HG03378 (cell line): ENCODE measurements at regions not wholly inside any gene's neighbourhood (a gene's known extent, or its start where the extent isn't known, plus 50 kb on each side); places are given as distances from the start of the nearest gene placed in this dataset.
"Not testable (repeated sequence)": the region's sequence is repeated elsewhere in the genome, so short reads cannot be mapped to it uniquely, and the experiment has no call there.

Source experiments
- ATAC-seq: cut with Tn5 transposase; IDR thresholded peaks from one replicate; pipeline ENCODE4 v1.9.1; 2021; ENCODE audit warnings: mild to moderate bottlenecking, moderate library complexity; ENCODE audit not compliant: unreplicated experiment

DNA sequence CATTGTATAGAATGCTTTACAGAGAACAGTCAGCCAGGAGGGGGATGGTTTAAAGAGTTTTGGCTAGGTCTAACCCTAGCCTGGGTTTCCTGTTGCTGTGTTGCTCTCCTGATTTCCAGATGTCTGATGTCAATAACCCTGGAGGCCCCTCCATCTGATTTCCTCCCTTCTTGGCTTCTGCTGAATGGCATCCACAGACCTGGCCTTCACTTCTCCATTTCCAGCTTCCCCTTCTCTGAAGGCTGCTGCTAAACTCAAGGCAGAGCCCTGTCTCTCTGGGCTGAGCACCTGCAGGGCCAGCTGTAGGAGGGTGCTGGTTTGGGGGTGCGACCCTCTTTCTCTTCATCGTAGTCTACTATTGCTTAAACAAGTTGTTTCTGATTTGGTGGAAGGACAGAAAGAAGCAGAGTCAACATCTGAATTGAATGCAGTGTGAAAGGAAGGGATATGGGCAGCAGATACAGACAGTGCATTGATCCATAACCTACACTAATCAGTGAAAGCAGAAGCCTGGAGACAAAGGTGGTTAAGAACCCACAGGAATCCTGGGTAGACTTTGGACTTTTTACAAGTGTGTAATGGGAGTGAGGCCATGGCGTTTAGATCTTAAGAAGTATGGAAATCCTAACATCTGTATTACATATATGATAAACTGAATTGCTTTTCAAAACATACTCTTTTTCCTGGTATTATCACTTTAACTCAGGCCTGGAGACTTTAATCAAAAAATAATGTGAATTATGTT lies 153.6 kb downstream of the HRH4 start:
- no peak for ATAC-seq

DNA sequence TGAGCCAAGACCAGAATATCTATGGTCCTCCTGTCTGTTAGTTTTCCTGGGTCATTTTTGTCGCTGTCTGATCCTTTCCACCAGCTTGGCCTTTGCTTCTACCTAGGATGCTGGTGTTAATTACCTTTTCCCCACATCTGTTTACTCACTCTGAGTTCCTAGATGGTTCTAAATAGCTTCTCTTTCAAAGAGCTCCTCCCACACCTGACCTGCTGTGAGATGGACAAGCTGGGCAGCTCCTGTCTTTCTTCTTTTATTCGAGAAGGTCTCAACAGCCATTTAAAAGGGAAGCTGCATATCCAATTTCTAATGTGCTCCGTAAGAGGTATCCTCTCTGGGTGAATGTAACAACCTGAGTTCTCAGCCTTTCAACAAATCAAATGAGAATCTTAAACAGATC lies 156.2 kb downstream of the HRH4 start:
- no peak for ATAC-seq

DNA sequence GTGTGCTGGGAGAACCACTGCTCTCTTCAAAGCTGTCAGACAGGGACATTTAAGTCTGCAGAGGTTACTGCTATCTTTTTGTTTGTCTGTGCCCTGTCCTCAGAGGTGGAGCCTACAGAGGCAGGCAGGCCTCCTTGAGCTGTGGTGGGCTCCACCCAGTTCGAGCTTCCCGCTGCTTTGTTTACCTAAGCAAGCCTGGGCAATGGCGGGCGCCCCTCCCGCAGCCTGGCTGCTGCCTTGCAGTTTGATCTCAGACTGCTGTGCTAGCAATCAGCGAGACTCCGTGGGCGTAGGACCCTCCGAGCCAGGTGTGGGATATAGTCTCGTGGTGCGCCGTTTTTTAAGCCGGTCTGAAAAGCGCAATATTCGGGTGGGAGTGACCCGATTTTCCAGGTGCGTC lies 164.0 kb downstream of the HRH4 start:
- not testable (repeated sequence) for ATAC-seq

DNA sequence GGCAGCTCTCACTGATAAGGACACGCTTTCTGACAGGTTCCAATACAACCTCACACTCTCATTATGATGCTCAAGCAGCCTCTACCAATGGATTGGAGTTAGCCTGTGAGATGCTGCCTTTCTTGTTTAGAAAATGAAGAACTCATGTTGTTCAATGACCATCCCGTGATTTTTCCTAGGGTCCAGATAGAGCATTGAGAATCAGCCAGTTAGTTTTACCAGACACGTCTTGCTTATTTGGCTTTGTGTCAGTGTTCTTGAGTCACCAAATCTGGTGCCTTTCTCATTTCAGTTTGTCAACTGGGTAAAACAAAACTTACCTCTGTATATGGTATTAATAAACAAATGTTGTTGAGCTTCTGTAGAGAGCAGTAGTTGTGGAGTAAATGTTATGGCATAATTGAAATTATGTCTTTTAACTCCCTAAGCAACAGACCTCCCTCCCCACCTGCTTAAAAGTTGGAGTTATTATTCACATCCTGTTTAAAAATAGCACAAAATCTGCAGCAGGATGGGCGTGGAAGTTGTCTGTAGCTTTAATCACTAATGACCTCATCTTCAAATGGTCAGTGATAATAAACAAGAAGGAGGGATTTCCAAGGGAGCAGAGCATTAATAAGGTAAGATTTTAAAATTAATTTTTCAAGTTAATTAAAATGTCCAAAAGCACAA lies 167.3 kb downstream of the HRH4 start:
- no peak for ATAC-seq

DNA sequence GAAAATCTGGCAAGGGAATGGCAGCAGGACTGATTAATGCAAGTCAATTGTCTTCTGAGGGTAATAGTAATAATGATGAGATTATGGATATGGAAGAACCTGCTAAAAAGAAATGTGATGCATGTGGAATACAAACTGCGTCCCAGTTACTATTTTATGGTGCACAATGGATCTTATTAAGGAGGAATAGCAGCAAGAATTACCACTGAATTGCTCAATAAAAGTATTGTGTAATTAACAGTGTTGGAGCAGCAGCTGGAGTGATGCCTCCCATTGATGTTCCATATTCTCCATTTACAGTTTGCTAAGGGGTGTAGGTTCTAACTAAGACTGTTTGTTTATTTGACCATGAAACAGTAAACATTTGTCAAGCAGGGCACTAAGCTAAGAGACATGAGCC lies 167.9 kb downstream of the HRH4 start:
- no peak for ATAC-seq

DNA sequence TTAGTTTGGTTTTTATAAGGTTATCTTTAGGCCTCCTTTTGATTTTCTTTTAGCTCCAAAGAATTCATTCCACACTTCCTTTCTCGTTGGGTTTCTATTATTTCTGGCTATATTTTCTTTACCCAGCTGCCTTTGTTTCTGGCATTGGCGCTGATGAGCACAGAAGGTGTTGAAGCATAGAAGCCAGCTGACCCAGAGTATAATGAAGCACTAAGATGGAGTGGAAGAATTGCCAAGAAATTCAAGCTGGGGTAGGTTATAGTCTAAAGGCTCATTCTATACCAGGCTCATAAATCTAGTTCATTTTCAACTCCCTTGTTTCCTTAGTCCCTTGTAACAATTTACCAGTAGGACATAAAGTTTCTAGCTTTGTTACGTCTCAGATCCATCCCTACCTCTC lies 169.5 kb downstream of the HRH4 start:
- no peak for ATAC-seq

DNA sequence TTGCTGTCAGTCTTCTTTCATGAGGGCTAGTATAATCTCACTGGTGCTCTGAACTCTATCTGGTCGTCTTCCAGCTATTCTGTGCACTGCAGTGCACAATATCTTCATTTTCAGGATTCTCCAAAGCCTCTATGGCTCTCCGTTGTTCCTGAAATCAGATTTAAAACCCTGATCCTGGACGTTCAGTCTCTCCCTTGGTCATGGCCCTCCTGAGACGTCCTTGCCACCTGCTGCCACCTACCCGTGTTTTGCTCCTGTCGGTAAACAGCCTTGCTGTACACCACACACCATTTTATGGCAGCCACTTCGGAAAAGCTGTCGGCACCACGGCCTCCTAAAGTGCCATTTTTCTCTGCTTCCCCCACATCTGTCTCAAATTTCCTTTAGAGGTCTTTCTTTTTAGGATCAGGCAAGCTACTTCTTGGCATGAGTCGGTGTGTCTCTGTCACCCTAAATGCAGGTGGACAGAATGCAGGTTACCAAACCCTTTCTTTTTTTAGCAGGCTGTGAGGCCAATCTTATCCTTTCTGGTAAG lies 170.0 kb downstream of the HRH4 start:
- ATAC-seq = no peak

DNA sequence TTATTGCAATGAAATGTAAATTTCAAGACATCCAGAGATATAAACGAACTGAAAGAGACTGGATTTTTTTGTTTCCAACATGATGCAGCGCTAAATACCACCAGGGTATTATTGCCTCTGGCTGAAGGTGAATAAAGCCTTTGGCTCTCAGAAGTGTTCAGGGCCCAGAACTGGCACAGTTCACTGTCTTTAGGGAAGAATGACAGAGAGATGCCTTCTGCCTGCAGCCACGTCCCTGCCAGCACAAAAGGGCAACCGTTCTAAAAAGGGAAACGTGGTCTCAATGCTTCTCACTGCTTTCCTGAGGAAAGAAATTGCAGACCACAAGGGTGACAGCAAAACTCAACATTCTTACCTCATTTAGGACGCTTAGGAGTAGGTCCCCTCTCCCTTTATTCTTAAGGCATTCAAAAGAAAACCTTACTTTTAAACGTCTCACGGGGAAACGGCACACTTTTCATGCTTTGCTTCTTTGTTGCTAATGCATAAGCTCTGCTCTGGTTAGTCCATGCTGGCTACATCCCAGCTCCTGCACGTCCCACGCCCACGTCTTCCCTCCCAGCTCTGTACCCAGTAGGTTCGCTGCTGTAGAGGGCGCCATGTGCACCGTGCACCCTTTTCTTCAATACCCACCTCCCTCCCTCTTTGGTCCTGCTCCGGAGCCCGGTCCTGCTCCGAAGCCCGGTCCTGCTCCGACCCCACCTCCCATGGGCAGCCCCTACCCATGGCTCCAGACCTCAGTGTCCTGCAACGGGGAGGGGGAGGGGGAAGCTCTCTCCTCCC lies 171.0 kb downstream of the HRH4 start:
- ATAC-seq = no peak

DNA sequence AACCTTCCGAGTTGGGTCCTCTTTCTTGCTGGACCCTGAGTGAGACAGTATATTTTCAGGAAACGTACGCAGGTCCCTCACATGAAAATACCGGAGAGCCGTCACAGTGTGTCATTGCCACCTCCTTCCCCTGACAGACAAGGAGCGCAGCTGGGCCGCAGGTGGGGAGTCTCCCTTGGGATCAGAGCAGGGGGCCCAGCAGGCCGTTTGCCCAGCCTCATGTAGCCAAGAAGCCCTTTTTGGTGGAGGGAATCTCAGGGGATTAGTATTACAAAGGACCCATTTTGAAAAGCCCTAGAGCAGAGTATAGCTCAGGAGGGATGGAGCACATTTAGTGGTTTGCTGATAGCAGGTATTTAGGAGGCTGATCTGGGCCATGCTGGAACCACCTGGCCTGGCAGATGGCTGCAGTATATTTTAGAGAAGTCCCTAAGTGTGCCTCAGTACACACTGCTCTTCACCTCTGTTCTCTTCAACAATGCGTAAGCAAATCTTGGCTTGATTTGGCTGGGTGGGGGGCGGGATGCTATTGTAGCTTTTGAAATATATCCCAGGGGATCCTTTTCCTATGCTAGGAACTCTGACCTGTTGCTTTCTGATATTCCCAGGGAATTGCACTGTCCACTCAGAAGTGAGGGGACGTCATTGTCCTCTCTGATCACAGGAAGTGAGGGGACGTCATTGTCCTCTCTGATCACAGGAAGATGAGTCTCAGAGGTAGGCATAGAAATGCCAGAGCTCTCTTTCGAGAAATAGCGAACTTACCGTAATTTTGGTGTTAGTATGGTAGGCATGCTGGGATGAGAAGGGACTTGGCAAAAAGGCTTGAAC lies 171.9 kb downstream of the HRH4 start:
- ATAC-seq = no peak

DNA sequence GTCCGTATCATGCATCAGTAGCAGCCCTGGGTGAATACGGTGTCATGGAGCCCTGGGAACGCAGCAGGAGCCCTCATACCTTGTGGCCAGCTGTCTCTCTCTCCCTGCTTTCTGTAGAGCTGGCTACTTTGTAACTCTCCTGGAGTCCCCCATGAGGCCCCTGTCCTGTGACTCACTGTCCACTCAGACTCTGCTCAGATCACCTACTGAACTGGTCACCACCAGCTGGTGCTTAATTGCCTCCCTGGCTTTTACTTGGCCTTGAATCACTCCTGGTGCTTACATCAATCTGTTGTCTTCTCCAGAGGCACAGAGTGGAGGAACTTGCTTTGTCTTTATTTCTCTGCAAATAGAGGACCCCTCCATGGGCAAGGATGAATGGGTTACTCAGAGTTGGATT lies 172.7 kb downstream of the HRH4 start:
- no peak for ATAC-seq

DNA sequence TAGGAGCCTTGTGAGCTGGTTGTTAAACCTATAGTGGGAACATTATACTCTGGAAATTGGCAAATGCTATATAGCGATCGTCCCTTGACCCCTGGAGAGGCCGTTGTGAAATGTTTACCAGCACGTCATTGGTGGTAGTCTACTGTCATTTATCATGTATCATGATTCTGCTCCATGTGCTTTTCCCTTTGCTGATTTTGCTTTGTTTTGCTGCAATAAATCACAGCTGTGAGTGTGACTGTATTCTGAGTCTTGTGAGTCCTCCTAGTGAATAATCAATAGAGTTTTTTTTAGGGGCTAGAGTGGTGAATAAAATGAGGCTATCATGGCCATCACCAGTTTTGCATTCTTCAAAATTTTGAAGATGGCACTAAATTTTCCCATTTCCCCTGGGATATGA lies 189.1 kb downstream of the HRH4 start:
- no peak for ATAC-seq

DNA sequence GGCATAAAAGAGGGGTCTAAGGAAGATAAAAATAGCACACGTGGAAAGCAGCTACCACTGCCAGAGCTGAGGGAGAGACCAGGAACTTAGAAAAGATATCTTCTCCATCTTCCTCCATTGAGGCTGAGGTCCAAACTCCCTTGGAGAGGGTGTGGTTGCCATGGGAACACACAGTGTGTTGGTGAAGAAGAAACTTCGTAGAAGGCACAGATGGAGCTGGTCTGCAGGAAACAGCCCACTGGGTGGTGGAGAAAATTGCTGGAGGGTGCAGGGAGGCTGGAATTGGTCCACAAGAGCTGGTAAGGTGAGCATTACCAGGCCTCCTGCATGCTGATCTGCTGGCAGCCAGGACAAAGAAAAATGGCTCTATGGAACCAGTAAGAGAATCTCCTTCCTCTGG lies 191.0 kb downstream of the HRH4 start:
- ATAC-seq = no peak

DNA sequence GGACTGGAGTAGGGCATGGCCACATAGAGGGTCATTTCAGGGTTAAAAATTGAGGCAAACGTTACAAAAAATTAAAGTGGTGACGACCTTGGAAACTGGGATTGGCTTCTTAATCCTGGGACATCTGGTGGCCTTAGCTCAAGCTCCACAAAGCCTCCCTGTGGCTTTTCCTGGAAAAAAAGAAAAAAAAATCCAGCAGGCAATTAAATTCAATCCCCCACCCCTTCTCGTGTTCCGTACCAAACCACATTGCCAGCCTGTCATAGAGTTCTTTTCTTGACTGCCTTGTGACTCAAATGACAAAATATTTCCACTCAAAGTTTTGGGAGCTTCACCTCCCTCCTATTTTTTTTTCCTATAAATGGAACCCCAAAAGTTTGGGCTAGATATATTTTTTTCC lies 195.6 kb downstream of the HRH4 start:
- ATAC-seq = no peak

DNA sequence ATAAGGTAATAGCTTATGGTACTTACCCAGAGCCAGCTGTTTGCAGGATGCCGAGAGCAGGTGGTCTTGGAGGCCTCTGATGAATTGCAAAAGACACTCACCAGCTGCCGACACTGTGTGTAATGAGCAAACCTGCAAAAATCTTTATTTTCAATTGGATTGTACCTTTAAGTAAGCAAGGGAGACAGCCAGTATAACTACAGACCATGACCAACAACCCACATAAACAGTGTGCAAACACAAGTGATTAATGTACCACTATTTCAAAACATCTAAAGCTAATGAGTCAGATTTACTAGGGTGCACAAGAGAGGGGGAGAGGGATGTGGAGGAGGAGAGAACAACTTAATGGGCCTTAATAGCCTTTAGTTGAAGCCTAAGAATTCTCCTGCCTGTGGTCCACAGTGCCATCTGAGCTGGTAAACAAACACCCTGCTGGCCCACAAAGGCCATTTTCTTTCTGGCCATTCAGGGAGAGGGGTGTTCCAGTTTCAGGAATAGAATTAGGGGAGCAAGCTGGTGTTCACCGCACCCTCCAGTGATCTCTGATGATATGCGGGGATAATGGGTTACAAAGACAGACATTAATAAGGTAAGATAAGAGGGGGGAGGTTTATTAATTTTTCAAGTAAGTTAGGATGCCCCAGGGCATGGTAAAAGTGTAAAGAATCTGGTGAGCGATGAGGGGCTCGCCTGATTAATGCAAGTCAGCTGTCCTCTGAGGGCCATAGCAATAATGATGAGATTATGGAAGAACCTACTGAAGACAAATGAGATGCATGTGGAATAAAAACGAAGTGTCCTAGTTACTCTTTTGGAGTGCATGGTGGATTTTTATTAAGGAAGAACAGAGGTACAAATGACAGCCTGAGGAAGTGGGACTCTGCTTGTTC lies 196.4 kb downstream of the HRH4 start:
- ATAC-seq = no peak

DNA sequence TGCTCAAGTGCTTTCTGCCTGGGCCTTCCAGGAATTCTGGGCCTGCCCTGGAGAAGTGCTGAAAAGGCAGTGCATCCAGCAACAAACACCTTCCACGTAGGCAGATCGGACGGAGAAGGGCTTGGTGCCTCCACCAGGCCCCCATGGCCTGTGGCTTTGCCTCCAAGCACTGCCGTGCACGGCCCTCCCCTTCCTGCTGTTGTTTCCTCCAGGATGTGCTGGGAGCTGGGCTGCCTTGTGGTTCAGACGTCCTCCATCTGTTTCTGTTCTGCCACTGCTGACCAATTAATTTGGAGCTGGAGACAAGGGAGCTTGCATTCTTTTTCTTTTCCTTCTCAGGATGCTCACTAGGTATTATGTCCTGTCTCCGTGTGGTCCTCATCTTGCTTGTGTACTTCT lies 197.0 kb downstream of the HRH4 start:
- no peak for ATAC-seq

DNA sequence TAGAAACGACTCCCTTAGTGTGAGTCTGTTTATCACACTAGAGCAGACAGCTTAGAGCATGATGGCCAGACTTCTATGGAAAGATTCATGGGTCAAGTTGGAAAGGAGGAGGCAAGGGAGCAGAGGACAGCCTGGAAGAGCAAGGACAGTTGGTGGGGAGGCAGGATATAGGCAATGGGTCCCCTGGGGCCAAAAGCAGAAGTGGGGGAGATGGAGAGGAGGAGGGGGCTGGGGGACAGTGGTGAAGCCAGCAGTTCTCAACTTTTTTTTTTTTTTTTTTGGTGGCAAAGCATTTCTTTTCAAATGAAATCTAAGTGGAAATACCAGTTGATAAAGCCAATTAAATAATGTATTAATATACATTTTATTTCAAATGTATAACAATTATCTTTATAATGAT lies 197.9 kb downstream of the HRH4 start:
- no peak for ATAC-seq

DNA sequence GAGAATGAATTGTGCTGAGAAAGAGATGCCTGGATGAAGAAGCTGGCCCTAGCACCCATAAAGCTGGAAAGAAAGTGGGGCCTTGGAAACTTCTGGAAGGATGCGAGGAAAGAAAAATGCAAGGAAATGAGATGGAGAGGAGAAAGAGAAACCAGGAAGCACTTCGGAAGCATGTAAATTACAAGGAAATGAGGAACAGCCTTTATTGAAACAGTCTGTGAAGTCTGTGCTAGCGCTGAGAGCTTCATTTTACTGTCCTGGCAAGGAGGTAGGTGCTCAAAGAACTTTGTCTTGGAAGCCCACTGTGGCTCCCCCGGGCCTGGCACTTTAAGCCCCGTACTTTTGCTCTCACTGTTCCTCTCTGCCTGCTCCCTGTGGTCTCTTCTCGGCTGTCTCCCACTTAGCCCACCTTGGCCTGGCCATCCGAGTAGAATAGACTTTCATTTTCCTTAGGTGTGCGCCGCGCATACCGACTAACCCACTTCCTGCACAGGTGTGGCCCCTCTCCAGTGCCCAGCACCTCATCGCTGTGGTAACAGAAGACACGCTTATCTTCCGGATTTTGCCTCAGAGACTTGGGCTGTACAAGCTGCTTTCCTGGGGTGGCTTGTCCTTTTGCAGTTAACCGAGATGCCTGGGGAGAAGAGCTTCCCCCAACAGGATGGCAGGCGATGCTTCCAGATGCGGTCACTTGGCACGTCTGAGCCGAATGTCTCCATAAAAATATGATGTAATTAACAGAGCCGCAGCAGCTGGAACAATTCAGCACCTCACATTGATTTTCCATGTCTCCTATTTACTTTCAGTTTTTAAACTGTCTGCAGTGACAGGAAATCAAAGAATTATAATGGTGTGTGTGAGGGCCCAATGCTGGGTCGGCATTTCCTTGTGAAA lies 199.6 kb downstream of the HRH4 start:
- no peak for ATAC-seq

DNA sequence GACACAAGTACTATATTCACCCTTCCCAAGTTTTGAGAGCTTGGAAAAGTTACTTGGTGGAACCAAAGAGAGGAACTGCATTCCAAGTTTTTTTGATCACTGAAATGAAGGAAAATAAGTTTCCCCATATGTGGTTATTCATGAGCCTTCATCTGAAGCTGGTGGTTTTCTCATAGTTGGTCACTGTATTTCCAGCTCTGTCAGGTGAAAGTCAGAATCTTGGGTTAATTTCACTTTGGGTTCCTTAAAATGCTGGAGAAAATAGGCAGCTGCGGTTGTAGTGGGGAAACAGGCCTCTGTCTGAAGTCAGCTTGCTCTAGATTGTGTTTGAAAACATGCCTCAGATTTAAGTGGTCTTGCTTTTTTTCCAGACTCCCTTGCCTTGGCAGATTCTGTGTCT lies 200.5 kb downstream of the HRH4 start:
- no peak for ATAC-seq

DNA sequence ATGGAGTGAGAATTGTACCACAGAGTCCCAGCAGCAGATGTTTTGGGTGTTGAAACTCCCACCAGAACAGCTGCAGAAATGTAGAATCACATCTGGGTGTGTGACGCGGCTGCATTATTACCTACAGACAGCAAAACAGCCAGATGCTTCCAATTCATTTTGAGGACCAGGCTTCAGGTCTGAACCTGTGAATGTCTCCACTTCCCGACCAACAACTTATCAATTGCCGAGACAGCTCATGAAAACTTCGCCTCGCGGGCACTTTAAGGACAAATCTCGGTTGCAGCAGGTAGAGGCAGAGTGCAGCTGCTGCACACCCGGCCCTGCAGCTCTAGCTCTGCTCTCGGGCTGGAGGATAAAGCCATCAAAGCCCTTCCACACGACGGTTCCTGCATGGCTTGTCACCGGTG lies 202.0 kb downstream of the HRH4 start:
- ATAC-seq = no peak
